OCI-LY1 (cell line): ENCODE measurements at regions not wholly inside any gene's neighbourhood (a gene's known extent, or its start where the extent isn't known, plus 50 kb on each side); places are given as distances from the start of the nearest gene placed in this dataset.
"Not testable (repeated sequence)": the region's sequence is repeated elsewhere in the genome, so short reads cannot be mapped to it uniquely, and the experiment has no call there.

Experiments
- H2AFZ ChIP-seq: fragments of 200-600 bp; sonication (generic), shearing (Covaris generic); 2 replicates; pipeline ENCODE4 v1.6.0; 2014; ENCODE audit warnings: antibody characterized with exemption, mild to moderate bottlenecking, low read length
- H3F3A ChIP-seq: fragments of 200-600 bp; sonication (generic), shearing (Covaris generic); 2 replicates; pipeline ENCODE4 v1.6.0; 2014; ENCODE audit warnings: mild to moderate bottlenecking, antibody characterized with exemption, low read length, moderate library complexity; ENCODE audit not compliant: insufficient read depth
- H3K27ac ChIP-seq: fragments of 200-600 bp; sonication (generic); 2 replicates; pipeline ENCODE4 v1.5.1; 2014; ENCODE audit warnings: low read length, mixed run types, mild to moderate bottlenecking, low read depth; ENCODE audit not compliant: poor library complexity, severe bottlenecking
- H3K27me3 ChIP-seq: fragments of 200-600 bp; sonication (generic); 2 replicates; pipeline ENCODE4 v1.6.0; 2014; ENCODE audit warnings: antibody characterized with exemption, mild to moderate bottlenecking, low read length, moderate library complexity; ENCODE audit not compliant: insufficient read depth
- H3K36me3 ChIP-seq: fragments of 200-600 bp; sonication (generic); 2 replicates; pipeline ENCODE4 v1.6.1; 2014; ENCODE audit warnings: mild to moderate bottlenecking, antibody characterized with exemption, low read length, moderate library complexity, mixed read lengths; ENCODE audit not compliant: insufficient read depth
- H3K4me1 ChIP-seq: fragments of 200-600 bp; sonication (generic); 2 replicates; pipeline ENCODE4 v1.5.1; 2014; ENCODE audit warnings: mild to moderate bottlenecking, low read length, moderate library complexity; ENCODE audit not compliant: insufficient read depth, severe bottlenecking
- H3K4me2 ChIP-seq: fragments of 200-600 bp; sonication (generic), shearing (Covaris generic); 2 replicates; pipeline ENCODE4 v1.6.1; 2014; ENCODE audit warnings: low read length
- H3K4me3 ChIP-seq: fragments of 200-600 bp; sonication (generic); 2 replicates; pipeline ENCODE4 v1.5.1; 2014; ENCODE audit warnings: low read length, low read depth, mild to moderate bottlenecking, mixed read lengths; ENCODE audit not compliant: poor library complexity, severe bottlenecking
- H3K79me2 ChIP-seq: fragments of 200-600 bp; shearing (Covaris generic); 2 replicates; pipeline ENCODE4 v1.6.1; 2016; ENCODE audit warnings: mixed run types, low read length, mixed read lengths; ENCODE audit not compliant: insufficient read depth
- H3K9ac ChIP-seq: fragments of 200-600 bp; sonication (generic), shearing (Covaris generic); 2 replicates; pipeline ENCODE4 v1.6.1; 2014; ENCODE audit warnings: mild to moderate bottlenecking, low read length, mixed read lengths
- H3K9me2 ChIP-seq: fragments of 200-600 bp; sonication (generic), shearing (Covaris generic); 2 replicates; pipeline ENCODE4 v1.6.1; 2014; ENCODE audit warnings: low read depth, mild to moderate bottlenecking, low read length, mixed read lengths
- H3K9me3 ChIP-seq: fragments of 200-600 bp; shearing (Covaris generic); 2 replicates; pipeline ENCODE4 v1.6.1; 2014; ENCODE audit warnings: low read length, mixed read lengths
- H4K20me1 ChIP-seq: fragments of 200-600 bp; sonication (generic), shearing (Covaris generic); 2 replicates; pipeline ENCODE4 v1.6.0; 2016; ENCODE audit warnings: mild to moderate bottlenecking, low read length; ENCODE audit not compliant: insufficient read depth
- CTCF ChIP-seq: fragments of 200-600 bp; sonication (generic), shearing (Covaris generic); IDR thresholded peaks from 2 replicates; pipeline ENCODE4 v1.5.1; 2017; ENCODE audit warnings: mild to moderate bottlenecking, antibody characterized with exemption, low read length, moderate library complexity, mixed read lengths
- EZH2 ChIP-seq: fragments of 200-600 bp; sonication (generic), shearing (Covaris generic); IDR thresholded peaks from 2 replicates; pipeline ENCODE4 v1.8.0; 2017; ENCODE audit warnings: borderline replicate concordance, mixed run types, mild to moderate bottlenecking, antibody characterized with exemption, low read length, moderate library complexity, mixed read lengths

DNA sequence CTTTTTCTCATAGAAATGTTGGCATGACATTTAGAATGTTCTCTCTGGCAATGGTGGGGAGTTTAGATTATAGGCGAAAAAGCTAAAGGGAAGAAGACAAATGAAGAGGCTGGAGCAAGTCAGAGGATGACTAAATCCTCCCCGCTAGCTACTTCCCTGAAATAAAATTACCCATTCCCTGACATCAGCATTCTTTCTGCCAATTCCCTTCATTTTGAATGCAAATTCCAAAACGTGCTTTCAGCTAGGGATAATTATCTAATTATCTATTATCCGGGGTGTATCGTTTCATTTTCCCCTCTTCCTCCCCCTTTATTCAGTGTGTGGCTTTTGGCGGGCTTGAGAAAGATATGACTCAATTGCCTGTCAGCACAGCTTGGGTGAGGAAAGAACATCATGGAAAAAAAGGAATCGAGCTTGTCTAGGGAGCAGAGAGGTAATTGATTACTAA, 672.3 kb downstream of the TNS3 start:
- Histone ChIP-seq H3K4me1 (no peaks in the 10 kb centered on the region), H4K20me1 (no peaks in the 10 kb centered on the region), H3F3A (no peaks in the 10 kb centered on the region), H3K4me3 (no peak overlapping the region), H3K9me3 (no peaks in the 10 kb centered on the region), H3K36me3 (no peaks in the 10 kb centered on the region), H3K79me2 (no peaks in the 10 kb centered on the region), H3K9me2 (no peaks in the 10 kb centered on the region), H2AFZ (no peak overlapping the region), H3K27me3 (no peaks in the 10 kb centered on the region), H3K27ac (no peak overlapping the region), H3K9ac (no peak overlapping the region), H3K4me2 (no peak overlapping the region)
- TF ChIP-seq CTCF = no peak
- no peak for TF ChIP-seq EZH2

DNA sequence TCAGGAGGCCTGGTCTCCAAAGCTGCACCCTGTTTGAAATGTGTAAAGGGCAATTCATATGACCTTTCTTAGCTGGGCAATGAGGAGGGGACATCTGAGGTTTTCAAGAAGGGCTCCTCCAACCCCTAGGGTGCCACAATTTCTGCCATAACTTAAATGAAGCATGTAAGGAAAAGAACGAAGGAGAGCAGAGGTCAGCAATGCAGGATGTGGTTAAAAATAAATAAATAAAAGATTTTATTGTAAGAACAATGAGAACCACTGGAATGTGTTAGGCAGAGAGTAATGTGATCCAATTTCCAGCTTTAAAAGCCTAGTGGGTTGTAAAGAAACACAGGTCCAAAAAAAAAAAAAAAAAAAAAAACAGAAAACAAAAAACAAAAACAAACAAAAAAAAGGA, 673.1 kb downstream of the TNS3 start:
- H3K4me1 ChIP-seq = no peaks in the 10 kb centered on the region
- H3F3A ChIP-seq = no peaks in the 10 kb centered on the region
- H3K79me2 ChIP-seq = no peaks in the 10 kb centered on the region
- H4K20me1 ChIP-seq = no peaks in the 10 kb centered on the region
- no peak overlapping the region for H3K27ac ChIP-seq
- H3K4me3 ChIP-seq = no peak overlapping the region
- no peak overlapping the region for H2AFZ ChIP-seq
- no peak overlapping the region for H3K4me2 ChIP-seq
- no peaks in the 10 kb centered on the region for H3K9me3 ChIP-seq
- H3K27me3 ChIP-seq = no peaks in the 10 kb centered on the region
- no peak for TF ChIP-seq CTCF
- TF ChIP-seq EZH2 = no peak
- no peak overlapping the region for H3K9ac ChIP-seq
- H3K9me2 ChIP-seq = no peaks in the 10 kb centered on the region
- no peaks in the 10 kb centered on the region for H3K36me3 ChIP-seq

DNA sequence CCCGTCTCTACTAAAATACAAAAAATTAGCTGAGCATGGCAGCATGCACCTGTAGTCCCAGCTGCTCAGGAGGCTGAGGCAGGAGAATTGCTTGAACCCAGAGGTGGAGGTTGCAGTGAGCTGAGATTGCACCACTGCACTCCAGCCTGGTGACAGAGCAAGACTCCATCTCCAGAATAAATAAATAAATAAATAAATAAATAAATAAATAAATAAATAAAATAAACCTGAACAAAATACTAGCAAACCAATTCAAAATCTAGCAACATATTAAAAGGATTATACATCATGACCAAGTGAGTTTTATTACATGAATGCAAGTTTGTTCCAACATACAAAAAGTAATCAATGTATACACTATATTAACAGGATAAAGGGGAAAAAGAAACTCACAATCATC, 677.4 kb downstream of the TNS3 start:
- H3K36me3 ChIP-seq, H3K4me2 ChIP-seq, H4K20me1 ChIP-seq, H3K4me3 ChIP-seq, H3K9ac ChIP-seq, H3K79me2 ChIP-seq, H3K4me1 ChIP-seq, H3K9me3 ChIP-seq, H3F3A ChIP-seq, H3K27me3 ChIP-seq, H3K27ac ChIP-seq, H2AFZ ChIP-seq, H3K9me2 ChIP-seq: not testable (repeated sequence)

DNA sequence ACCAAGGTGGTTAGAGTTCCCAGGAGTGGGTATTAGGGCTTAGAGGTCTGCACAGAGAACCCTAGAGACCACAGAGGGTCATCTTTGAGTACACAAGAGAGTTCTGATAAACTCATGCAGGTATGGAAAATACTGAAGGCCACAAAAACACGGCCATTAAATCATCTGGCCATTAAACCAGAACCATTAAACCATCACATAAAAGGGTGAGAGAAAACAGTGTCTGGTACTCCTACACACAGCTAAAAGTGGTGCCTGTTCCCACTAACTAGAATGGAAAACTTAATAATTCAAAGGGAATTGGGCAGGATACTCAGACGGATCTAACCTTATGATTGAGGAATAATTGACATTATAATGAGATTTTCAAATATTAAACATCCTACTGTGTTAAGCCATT, 679.4 kb downstream of the TNS3 start:
- Histone ChIP-seq H3F3A (no peaks in the 10 kb centered on the region), H3K27ac (no peak overlapping the region), H3K4me3 (no peak overlapping the region), H3K9me3 (no peaks in the 10 kb centered on the region), H3K9ac (no peak overlapping the region), H4K20me1 (no peaks in the 10 kb centered on the region), H3K4me1 (no peaks in the 10 kb centered on the region), H3K79me2 (no peaks in the 10 kb centered on the region), H3K4me2 (no peak overlapping the region), H3K36me3 (no peaks in the 10 kb centered on the region), H3K27me3 (no peaks in the 10 kb centered on the region), H2AFZ (no peak overlapping the region), H3K9me2 (no peaks in the 10 kb centered on the region)
- TF ChIP-seq EZH2 (no peak), CTCF (no peak)
